Caco-2 (cell line): ENCODE measurements at regions not wholly inside any gene's neighbourhood (a gene's known extent, or its start where the extent isn't known, plus 50 kb on each side); places are given as distances from the start of the nearest gene placed in this dataset.

Source experiments
- BruUV-seq: library from RNA; stranded (reverse); fragments of 400-500 nt; replicated peaks from 2 replicates; lab custom pipeline; 2021; lab: Mats Ljungman, UMichigan
- CTCF ChIA-PET: fragments of 300-600 bp; sonication (Branson Sonifier 250); formaldehyde crosslinking; loops from one replicate; lab custom pipeline; 2022; ENCODE audit warnings: antibody characterized with exemption; lab: Charles Lee
- POLR2A ChIA-PET: fragments of 300-600 bp; sonication (Branson Sonifier 250); formaldehyde crosslinking; loops from one replicate; lab custom pipeline; 2022; ENCODE audit warnings: antibody characterized with exemption; lab: Charles Lee
- DNase-seq, 2 experiments: peaks; one replicate each; pipeline versions ENCODE4 v3.0.0 to v3.0.0-alpha.2; 2020 to 2022
- H3K27me3 ChIP-seq: replicated peaks from 2 replicates; pipeline ENCODE4 v1.6.0; 2011; ENCODE audit warnings: low read length; ENCODE audit not compliant: control insufficient read depth, insufficient read depth
- H3K36me3 ChIP-seq: 2 replicates; pipeline ENCODE4 v1.5.1; 2011; ENCODE audit warnings: low read length; ENCODE audit not compliant: control insufficient read depth, insufficient read depth
- H3K4me1 ChIP-seq: fragments of 250-450 bp; sonication (Bioruptor Pico); 2 replicates; pipeline ENCODE4 v1.5.1; 2020; ENCODE audit warnings: mild to moderate bottlenecking
- H3K4me3 ChIP-seq: 2 replicates; pipeline ENCODE4 v1.5.1; 2011; ENCODE audit warnings: low read depth, mild to moderate bottlenecking, control low read depth, low read length
- H3K9me3 ChIP-seq: fragments of 250-450 bp; sonication (Bioruptor Pico); 2 replicates; pipeline ENCODE4 v1.5.1; 2020; ENCODE audit warnings: mild to moderate bottlenecking, moderate library complexity
- H3K27ac Mint-ChIP-seq: one replicate; pipeline ENCODE4 v1.8.0; 2022; ENCODE audit warnings: mixed read lengths; ENCODE audit not compliant: unreplicated experiment
- H3K27me3 Mint-ChIP-seq: one replicate; pipeline ENCODE4 v1.8.0; 2022; ENCODE audit warnings: mixed read lengths; ENCODE audit not compliant: insufficient read depth, unreplicated experiment
- H3K36me3 Mint-ChIP-seq: one replicate; pipeline ENCODE4 v1.8.0; 2022; ENCODE audit warnings: mild to moderate bottlenecking, mixed read lengths; ENCODE audit not compliant: insufficient read depth, unreplicated experiment
- H3K4me1 Mint-ChIP-seq: one replicate; pipeline ENCODE4 v1.8.0; 2022; ENCODE audit warnings: low read depth, mixed read lengths; ENCODE audit not compliant: unreplicated experiment
- H3K4me3 Mint-ChIP-seq: one replicate; pipeline ENCODE4 v1.8.0; 2022; ENCODE audit warnings: mild to moderate bottlenecking, moderate library complexity, mixed read lengths; ENCODE audit not compliant: unreplicated experiment
- H3K9me3 Mint-ChIP-seq: one replicate; pipeline ENCODE4 v1.8.0; 2022; ENCODE audit warnings: mixed read lengths; ENCODE audit not compliant: unreplicated experiment
- intact Hi-C: fragments of 100-400 bp; cut with micrococcal nuclease; formaldehyde crosslinking; loops from one replicate; pipeline ENCODE4 v1.10.0; 2022; ENCODE audit not compliant: unreplicated experiment
- TF ChIP-seq, protein P1 (sequence below), 2 experiments: fragments of 200-600 bp in 1 of 2; IDR thresholded peaks; 1 replicate in 1 of 2; 2 replicates in 1 of 2; pipeline versions ENCODE4 v1.5.1 to v1.8.0; 2011 to 2022; ENCODE audit warnings: antibody characterized with exemption in 1 of 2, control low read depth in 1 of 2, inconsistent platforms in 1 of 2, low read depth in 1 of 2, low read length in 1 of 2, mild to moderate bottlenecking in 1 of 2, moderate library complexity in 1 of 2; ENCODE audit not compliant: insufficient read depth in 1 of 2, severe bottlenecking in 1 of 2, unreplicated experiment in 1 of 2

DNA sequence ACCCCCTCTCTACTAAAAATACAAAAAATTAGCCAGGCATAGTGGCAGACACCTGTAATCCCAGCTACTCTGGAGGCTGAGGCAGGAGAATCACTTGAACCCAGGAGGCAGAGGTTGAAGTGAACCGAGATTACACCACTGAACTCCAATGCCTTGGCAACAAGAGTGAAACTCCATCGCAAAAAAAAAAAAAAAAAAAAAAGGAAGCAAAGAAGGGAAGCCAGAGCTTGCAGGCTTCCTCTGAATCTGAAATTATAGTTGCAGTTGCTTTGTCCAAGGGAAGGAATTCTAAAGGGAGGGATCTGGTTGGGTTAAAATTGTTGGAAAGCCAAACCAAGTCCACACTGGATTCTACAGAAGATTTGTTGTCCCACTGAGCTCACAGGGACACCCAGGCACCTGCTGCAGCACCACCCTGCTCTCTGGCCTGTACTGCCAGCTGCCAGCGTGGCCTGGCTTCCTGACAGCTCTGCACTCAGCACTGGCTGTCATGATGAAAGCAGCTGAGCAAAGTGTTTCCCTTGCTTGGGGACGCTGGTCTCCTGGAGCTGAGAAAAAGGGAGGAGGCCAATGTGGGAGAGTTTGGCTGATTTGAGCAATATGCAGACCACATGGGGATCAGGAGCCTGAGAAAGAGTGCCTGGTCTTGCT, 88.8 kb upstream of the HES1 start:
- H3K36me3 ChIP-seq = no peaks in the 10 kb centered on the region
- H3K27ac Mint-ChIP-seq = no peak overlapping the region
- no peaks in the 10 kb centered on the region for H3K27me3 Mint-ChIP-seq
- no peak overlapping the region for H3K4me3 ChIP-seq
- ChIA-PET POLR2A (no interaction called here), CTCF (interaction anchor here (0.7 kb wide), 1 partner anchor 273 kb away, joined by 3 read pairs; no protein-coding TSS in a partner anchor)
- no peaks in the 10 kb centered on the region for H3K4me1 ChIP-seq
- peaks cover 5% of the 10 kb centered on the region for H3K4me1 Mint-ChIP-seq
- no peak overlapping the region for H3K4me3 Mint-ChIP-seq
- no peaks in the 10 kb centered on the region for H3K27me3 ChIP-seq
- no peaks in the 10 kb centered on the region for H3K36me3 Mint-ChIP-seq
- intact Hi-C loops = no loop called here
- peaks cover 19% of the 10 kb centered on the region for H3K9me3 ChIP-seq
- DNase-seq = no peak
- TF ChIP-seq, protein P1, sequence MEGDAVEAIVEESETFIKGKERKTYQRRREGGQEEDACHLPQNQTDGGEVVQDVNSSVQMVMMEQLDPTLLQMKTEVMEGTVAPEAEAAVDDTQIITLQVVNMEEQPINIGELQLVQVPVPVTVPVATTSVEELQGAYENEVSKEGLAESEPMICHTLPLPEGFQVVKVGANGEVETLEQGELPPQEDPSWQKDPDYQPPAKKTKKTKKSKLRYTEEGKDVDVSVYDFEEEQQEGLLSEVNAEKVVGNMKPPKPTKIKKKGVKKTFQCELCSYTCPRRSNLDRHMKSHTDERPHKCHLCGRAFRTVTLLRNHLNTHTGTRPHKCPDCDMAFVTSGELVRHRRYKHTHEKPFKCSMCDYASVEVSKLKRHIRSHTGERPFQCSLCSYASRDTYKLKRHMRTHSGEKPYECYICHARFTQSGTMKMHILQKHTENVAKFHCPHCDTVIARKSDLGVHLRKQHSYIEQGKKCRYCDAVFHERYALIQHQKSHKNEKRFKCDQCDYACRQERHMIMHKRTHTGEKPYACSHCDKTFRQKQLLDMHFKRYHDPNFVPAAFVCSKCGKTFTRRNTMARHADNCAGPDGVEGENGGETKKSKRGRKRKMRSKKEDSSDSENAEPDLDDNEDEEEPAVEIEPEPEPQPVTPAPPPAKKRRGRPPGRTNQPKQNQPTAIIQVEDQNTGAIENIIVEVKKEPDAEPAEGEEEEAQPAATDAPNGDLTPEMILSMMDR (IDR thresholded peaks at IDR 0.05; ENCODE audit: insufficient read depth in 1 of 2, low read depth in 1 of 2, low read length in 1 of 2, severe bottlenecking in 1 of 2, unreplicated experiment in 1 of 2) = no peak
- peaks cover 8% of the 10 kb centered on the region for H3K9me3 Mint-ChIP-seq
- no TSS peak for BruUV-seq

DNA sequence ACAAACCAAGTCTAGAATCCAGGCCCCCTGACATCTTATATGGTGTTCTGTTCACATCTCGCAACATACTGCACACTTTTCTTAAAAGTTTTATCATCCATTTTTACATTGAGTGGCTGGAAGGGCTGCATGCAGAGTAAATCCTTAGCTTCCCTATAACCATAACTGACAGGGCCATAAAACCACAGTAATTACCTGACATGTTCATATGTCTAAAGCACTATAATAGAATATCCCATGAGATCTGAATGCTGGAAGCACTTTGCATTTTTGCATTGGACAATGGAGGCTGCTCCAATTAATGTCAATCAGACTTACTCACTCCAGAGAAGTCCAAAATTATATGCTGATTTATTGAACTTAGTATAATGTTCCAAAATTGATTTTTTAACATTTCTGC, 86.6 kb upstream of the HES1 start:
- ChIA-PET CTCF (no interaction called here), POLR2A (no interaction called here)
- Histone ChIP-seq H3K4me1 (no peaks in the 10 kb centered on the region), H3K9me3 (peaks cover 19% of the 10 kb centered on the region), H3K4me3 (no peak overlapping the region), H3K27me3 (no peaks in the 10 kb centered on the region), H3K36me3 (no peaks in the 10 kb centered on the region)
- TF ChIP-seq, protein P1 (IDR thresholded peaks at IDR 0.05; ENCODE audit: insufficient read depth in 1 of 2, low read depth in 1 of 2, low read length in 1 of 2, severe bottlenecking in 1 of 2, unreplicated experiment in 1 of 2) = no peak
- Mint-ChIP-seq H3K27ac (no peak overlapping the region), H3K9me3 (peaks cover 22% of the 10 kb centered on the region), H3K4me3 (no peak overlapping the region), H3K4me1 (peaks cover 16% of the 10 kb centered on the region), H3K36me3 (no peaks in the 10 kb centered on the region), H3K27me3 (no peaks in the 10 kb centered on the region)
- DNase-seq = no peak
- intact Hi-C loops = no loop called here
- no TSS peak for BruUV-seq

DNA sequence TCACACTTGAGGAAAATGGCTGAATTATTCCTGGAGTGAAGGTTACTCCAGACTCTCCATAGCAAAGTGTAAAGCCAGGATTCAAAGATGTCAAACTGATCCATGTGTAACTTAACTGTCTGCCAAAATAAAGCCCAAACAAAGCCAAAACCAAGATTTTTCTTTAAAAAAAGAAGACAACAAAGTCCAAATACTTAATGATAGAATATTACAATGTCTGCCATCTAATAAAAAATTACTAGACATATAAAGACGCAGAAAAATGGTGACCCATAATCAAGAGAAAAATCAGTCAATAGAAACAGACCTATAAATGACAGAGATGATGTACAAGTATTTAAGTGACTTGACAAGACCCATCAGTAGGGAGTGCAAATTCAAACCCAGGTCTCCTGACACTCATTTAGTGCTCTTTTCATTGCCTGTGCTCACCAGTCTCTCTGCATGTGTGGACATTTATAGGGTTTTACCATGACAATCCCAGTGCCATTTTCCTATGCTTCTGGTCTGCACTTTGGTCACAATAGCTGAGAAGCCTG, 85.1 kb upstream of the HES1 start:
- ChIA-PET CTCF (no interaction called here), POLR2A (no interaction called here)
- Mint-ChIP-seq H3K36me3 (no peaks in the 10 kb centered on the region), H3K9me3 (peaks cover 22% of the 10 kb centered on the region), H3K27me3 (no peaks in the 10 kb centered on the region), H3K4me3 (no peak overlapping the region), H3K27ac (no peak overlapping the region), H3K4me1 (peaks cover 10% of the 10 kb centered on the region)
- DNase-seq = no peak
- no peaks in the 10 kb centered on the region for H3K27me3 ChIP-seq
- TF ChIP-seq, protein P1 (IDR thresholded peaks at IDR 0.05; ENCODE audit: insufficient read depth in 1 of 2, low read depth in 1 of 2, low read length in 1 of 2, severe bottlenecking in 1 of 2, unreplicated experiment in 1 of 2) = no peak
- intact Hi-C loops = no loop called here
- H3K4me3 ChIP-seq = no peak overlapping the region
- H3K36me3 ChIP-seq = no peaks in the 10 kb centered on the region
- H3K4me1 ChIP-seq = no peaks in the 10 kb centered on the region; the same call in 1 of the 2 replicates
- H3K9me3 ChIP-seq = peaks cover 19% of the 10 kb centered on the region
- no TSS peak for BruUV-seq
